ENCODE measurements at regions not wholly inside any gene's neighbourhood (a gene's known extent, or its start where the extent isn't known, plus 50 kb on each side); places are given as distances from the start of the nearest gene placed in this dataset.

DNA sequence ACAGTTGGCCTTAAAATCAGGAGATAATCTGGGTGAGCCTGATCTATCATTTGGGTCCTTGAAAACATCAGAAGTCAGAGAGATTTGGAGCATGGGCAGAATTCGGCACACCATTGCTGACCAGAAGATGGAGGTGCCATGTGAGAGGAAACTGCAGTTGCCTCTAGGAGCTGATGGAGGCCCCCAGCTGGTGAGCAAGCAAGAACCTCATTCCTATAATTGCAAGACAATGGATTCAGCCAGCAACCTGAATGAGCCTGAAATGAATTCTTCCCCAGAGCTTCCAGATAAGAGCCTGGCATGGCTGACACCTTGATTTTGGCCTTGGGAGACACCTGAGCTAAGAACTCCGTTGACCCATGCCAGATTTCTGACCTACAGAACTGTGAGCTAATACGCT lies 76.3 kb upstream of the FYN start:
- TF ChIP-seq, protein P1, sequence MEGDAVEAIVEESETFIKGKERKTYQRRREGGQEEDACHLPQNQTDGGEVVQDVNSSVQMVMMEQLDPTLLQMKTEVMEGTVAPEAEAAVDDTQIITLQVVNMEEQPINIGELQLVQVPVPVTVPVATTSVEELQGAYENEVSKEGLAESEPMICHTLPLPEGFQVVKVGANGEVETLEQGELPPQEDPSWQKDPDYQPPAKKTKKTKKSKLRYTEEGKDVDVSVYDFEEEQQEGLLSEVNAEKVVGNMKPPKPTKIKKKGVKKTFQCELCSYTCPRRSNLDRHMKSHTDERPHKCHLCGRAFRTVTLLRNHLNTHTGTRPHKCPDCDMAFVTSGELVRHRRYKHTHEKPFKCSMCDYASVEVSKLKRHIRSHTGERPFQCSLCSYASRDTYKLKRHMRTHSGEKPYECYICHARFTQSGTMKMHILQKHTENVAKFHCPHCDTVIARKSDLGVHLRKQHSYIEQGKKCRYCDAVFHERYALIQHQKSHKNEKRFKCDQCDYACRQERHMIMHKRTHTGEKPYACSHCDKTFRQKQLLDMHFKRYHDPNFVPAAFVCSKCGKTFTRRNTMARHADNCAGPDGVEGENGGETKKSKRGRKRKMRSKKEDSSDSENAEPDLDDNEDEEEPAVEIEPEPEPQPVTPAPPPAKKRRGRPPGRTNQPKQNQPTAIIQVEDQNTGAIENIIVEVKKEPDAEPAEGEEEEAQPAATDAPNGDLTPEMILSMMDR (conservative IDR thresholded peaks at IDR 0.05; ENCODE audit: low read depth in 2 of 2), result 0 out of 4 replicates have a peak, but pooled peaks of 1 of the 2 experiments have one; percentile 19
- TF ChIP-seq POLR2AphosphoS5 (IDR thresholded peaks at IDR 0.05; ENCODE audit: low read depth), result no peak
- TF ChIP-seq EZH2 (IDR thresholded peaks at IDR 0.05; ENCODE audit: low read depth, unreplicated experiment), result no peak
- TF ChIP-seq EZH2phosphoT487 (IDR thresholded peaks at IDR 0.05; ENCODE audit: unreplicated experiment), result no peak
- TF ChIP-seq CREB1 (CRISPR knock-in tag; IDR thresholded peaks at IDR 0.05; ENCODE audit: low read depth), result no peak
- peak; percentile 70; the same call in 1 of the 2 replicates for TF ChIP-seq ZNF114 (CRISPR knock-in tag; IDR thresholded peaks at IDR 0.05)
- TF ChIP-seq JUNB (IDR thresholded peaks at IDR 0.05; ENCODE audit: unreplicated experiment), result no peak
- TF ChIP-seq, protein P2, sequence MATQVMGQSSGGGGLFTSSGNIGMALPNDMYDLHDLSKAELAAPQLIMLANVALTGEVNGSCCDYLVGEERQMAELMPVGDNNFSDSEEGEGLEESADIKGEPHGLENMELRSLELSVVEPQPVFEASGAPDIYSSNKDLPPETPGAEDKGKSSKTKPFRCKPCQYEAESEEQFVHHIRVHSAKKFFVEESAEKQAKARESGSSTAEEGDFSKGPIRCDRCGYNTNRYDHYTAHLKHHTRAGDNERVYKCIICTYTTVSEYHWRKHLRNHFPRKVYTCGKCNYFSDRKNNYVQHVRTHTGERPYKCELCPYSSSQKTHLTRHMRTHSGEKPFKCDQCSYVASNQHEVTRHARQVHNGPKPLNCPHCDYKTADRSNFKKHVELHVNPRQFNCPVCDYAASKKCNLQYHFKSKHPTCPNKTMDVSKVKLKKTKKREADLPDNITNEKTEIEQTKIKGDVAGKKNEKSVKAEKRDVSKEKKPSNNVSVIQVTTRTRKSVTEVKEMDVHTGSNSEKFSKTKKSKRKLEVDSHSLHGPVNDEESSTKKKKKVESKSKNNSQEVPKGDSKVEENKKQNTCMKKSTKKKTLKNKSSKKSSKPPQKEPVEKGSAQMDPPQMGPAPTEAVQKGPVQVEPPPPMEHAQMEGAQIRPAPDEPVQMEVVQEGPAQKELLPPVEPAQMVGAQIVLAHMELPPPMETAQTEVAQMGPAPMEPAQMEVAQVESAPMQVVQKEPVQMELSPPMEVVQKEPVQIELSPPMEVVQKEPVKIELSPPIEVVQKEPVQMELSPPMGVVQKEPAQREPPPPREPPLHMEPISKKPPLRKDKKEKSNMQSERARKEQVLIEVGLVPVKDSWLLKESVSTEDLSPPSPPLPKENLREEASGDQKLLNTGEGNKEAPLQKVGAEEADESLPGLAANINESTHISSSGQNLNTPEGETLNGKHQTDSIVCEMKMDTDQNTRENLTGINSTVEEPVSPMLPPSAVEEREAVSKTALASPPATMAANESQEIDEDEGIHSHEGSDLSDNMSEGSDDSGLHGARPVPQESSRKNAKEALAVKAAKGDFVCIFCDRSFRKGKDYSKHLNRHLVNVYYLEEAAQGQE (IDR thresholded peaks at IDR 0.05; ENCODE audit: unreplicated experiment), result no peak
- no peak for TF ChIP-seq NANOG (IDR thresholded peaks at IDR 0.05; ENCODE audit: borderline replicate concordance)
- TF ChIP-seq ZNF331 (CRISPR knock-in tag; IDR thresholded peaks at IDR 0.05; ENCODE audit: low read depth), result no peak
- no peak for TF ChIP-seq STAT1 (IDR thresholded peaks at IDR 0.05; ENCODE audit: unreplicated experiment)

All from GM23338 (cell line).